ENCODE measurements at regions not wholly inside any gene's neighbourhood (a gene's known extent, or its start where the extent isn't known, plus 50 kb on each side); places are given as distances from the start of the nearest gene placed in this dataset.

DNA sequence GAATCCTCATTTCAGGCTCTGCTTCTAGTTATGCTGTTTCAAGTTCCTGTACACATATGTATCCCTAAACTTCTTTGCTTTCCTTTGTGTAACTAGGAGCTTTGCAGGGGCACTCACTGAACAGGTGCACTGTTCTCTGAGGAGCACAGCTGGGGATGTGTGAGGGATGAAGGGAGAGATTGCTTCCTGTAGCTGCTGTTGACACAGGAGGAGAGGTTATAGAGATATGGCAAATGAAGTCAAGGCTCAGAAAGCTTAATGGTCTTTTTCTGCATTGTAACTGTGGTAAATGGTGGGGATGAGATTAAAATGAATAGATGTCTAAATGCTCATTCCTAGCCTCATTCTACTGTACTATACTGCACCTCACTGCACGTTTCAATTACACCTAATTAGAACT, 454.3 kb downstream of the BTBD3 start:
- Histone ChIP-seq H2BK20ac (ENCODE audit: low read depth, low read length, poor library complexity, severe bottlenecking) (no peak overlapping the region), H3K79me1 (ENCODE audit: insufficient read depth, low read depth, low read length, poor library complexity, severe bottlenecking) (no peaks in the 10 kb centered on the region), H3K9ac (ENCODE audit: extremely low read depth, insufficient read length, low read length) (no peak overlapping the region), H3K9me3 (ENCODE audit: control insufficient read depth, low read depth, low read length) (no peaks in the 10 kb centered on the region), H3K27me3 (ENCODE audit: insufficient read depth, low read length) (no peaks in the 10 kb centered on the region), H3K4me1 (ENCODE audit: insufficient read depth, low read length) (no peaks in the 10 kb centered on the region; the same call in 1 of the 2 replicates), H3K27ac (ENCODE audit: insufficient read length, low read depth, low read length) (no peak overlapping the region), H3K23me2 (ENCODE audit: insufficient read length, low read depth, low read length, poor library complexity, severe bottlenecking) (no peaks in the 10 kb centered on the region), H3K23ac (ENCODE audit: insufficient read length, low read depth, low read length) (no peak overlapping the region), H2BK12ac (ENCODE audit: insufficient read length, low read depth, low read length) (no peak overlapping the region), H3K14ac (ENCODE audit: insufficient read depth, low read length) (no peak overlapping the region), H3T11ph (ENCODE audit: low read length) (no peak overlapping the region), H2AK5ac (ENCODE audit: insufficient read length, low read length) (no peak overlapping the region), H2BK120ac (ENCODE audit: low read depth, low read length, poor library complexity, severe bottlenecking) (no peak overlapping the region), H3K79me2 (ENCODE audit: insufficient read depth, low read length) (no peaks in the 10 kb centered on the region), H3K4ac (ENCODE audit: low read depth, low read length) (no peak overlapping the region), H2AFZ (ENCODE audit: low read length) (no peak overlapping the region), H2BK5ac (ENCODE audit: insufficient read length, low read length) (no peak overlapping the region), H4K8ac (replicated peaks; ENCODE audit: insufficient read length, low read depth, low read length) (no peak overlapping the region), H4K5ac (ENCODE audit: insufficient read length, low read depth, low read length) (no peak overlapping the region), H4K91ac (ENCODE audit: insufficient read length, low read depth, low read length) (no peak overlapping the region), H3K18ac (ENCODE audit: insufficient read length, low read depth, low read length) (no peak overlapping the region), H2BK15ac (ENCODE audit: low read depth, low read length) (no peak overlapping the region), H3K4me2 (ENCODE audit: insufficient read depth, insufficient read length, low read length) (no peak overlapping the region), H4K20me1 (ENCODE audit: control insufficient read depth, insufficient read depth, insufficient read length) (no peaks in the 10 kb centered on the region), H3K56ac (ENCODE audit: insufficient read length, low read depth, low read length) (no peak overlapping the region)
- Mint-ChIP-seq H3K4me3 (no peak overlapping the region), H3K27ac (no peak overlapping the region), H3K36me3 (ENCODE audit: insufficient read depth in 1 of 3, low read depth in 3 of 3) (no peaks in the 10 kb centered on the region), H3K9me3 (peaks cover 0 to 4% of the 10 kb centered on the region in 2 experiments; a peak in 1 of 5 replicates), H3K4me1 (no peaks in the 10 kb centered on the region), H3K27me3 (ENCODE audit: low read depth) (no peaks in the 10 kb centered on the region)
- DNase-seq, result no peak
- no CpG with 5 or more reads among the region's 1 CpG for WGBS (ENCODE audit: extremely low coverage, insufficient read length, low lambda C conversion rate)
- no peak for TF ChIP-seq CTCF (conservative IDR thresholded peaks at IDR 0.05)
